ENCODE measurements at regions not wholly inside any gene's neighbourhood (a gene's known extent, or its start where the extent isn't known, plus 50 kb on each side); places are given as distances from the start of the nearest gene placed in this dataset.

GRCh38 chr3:144270100-144270499 is 298.5 kb downstream of the DIPK2A start:
- no peak for DNase-seq
- intact Hi-C loops (cut with DNase I) = no loop called here
- ATAC-seq = no peak

GRCh38 chr3:144272680-144273079 is 301.1 kb downstream of the DIPK2A start:
- ATAC-seq (no peak), DNase-seq (no peak)
- intact Hi-C loops (cut with DNase I) = no loop called here

DNA sequence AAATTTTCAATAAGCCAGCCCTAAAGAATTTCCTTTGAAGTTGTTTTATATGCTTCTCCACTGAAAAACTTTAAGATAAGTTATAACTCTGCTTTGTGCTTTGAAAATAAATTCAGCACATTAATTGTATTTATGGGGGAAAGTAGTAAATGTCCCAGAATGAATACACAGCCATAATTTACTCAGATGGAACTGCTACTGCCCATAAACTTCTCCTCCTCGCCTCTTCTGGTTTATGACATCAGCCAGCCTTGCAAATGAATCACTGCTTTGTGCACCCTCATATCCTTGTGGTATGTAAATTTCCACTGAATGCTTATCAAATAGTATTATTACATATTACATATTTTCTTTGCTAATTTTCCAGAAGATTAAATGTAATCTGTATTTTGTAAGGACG is 302.0 kb downstream of the DIPK2A start:
- intact Hi-C loops (cut with DNase I) = no loop called here
- no peak for ATAC-seq

DNA sequence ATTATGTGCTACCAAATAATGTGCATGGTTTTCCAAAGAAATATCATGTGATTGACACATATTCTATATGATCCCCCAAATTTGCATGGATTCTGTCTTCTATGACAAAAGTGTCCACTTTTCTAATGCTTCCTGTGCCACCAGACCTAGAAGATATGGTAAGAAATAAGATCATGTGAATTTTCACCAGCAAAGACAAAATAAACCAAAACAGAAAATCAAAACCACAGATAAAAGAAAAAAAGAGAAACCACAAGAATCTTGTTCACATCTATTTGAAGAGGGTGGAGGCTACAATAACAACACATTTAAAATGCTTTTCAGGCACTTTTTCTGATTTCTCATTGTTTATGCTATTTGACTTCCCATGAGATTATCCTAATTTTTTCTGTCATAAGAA is 303.4 kb downstream of the DIPK2A start:
- intact Hi-C loops (cut with DNase I) = no loop called here
- no peak for ATAC-seq

More for the DNA sequence above, 302.0 kb downstream of the DIPK2A start:
- no peak for DNase-seq

DNA sequence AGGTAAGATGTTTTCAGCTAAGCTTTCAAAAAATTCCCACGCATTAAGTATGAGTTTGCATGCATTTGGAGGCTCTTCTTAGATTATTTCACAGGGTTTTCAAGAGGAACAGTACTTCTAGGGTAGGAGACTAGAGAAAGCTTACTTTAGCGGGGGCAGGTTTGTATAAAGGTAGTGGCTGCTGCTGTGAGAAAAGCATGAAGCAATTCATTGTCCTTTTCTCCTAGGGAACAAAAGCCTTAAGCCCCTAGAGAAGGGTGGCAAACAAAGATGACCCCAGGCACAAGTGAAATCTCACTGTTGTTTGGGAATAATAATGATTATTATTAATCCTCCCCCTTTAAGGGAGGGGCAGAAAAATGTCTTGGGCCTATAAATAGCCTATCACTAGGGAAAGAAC is 310.7 kb downstream of the DIPK2A start:
- intact Hi-C loops (cut with DNase I) = no loop called here
- ATAC-seq = no peak
- no peak for DNase-seq

More for the DNA sequence above, 303.4 kb downstream of the DIPK2A start:
- no peak for DNase-seq

DNA sequence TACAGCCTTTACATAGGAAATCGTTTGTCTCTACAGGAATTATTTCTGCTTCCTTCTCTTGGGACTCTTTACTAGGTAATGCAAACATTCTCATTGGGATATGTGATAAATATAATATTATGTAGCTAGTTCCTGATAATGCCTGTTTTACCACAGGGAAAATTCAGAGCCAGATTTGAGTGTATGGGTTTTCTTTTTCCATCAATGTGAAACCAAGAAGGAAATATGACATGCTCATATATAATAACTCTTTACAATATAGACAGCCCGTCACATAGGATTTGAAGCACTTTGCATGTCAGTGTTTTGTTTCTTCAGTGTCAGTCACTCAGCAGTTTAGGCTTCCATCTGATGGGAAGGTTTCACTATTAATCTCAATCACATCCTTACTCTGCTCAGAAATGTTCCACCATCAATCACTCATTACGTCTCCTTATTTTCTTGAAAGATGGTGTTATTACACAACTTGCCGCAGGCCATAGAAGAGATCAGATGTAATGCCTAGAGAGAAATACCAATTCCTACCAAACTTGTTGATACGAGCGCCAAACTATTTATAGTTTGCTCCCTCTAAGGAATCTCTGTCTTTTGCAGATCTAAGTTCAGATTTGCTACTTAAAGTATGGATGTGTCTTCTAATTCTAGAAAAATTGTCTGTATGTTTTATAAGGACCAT is 314.8 kb downstream of the DIPK2A start:
- ATAC-seq (no peak), DNase-seq (no peak)
- intact Hi-C loops (cut with DNase I) = no loop called here

GRCh38 chr3:144287001-144287400 is 315.4 kb downstream of the DIPK2A start:
- intact Hi-C loops (cut with DNase I) = no loop called here
- DNase-seq (no peak), ATAC-seq (no peak)

DNA sequence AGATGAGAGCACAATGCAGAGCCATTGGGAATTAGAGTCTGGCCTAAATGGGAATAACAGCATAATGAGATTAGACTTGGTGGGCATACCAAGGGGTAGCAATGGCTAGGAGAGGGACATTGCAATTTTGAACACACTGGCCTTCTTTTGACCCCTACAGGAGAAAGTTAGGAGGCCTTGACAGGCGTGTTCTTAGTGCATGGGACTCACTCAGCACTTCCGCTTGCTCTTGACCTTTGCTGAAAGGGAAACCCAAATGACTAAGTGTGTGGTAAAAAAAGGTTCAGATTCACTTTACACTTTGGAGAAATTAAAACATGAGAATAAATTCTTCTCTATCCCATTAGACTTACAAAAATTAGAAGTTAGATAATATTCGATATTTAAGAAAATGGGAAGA is 317.4 kb downstream of the DIPK2A start:
- intact Hi-C loops (cut with DNase I) = no loop called here
- DNase-seq = no peak
- ATAC-seq = no peak

DNA sequence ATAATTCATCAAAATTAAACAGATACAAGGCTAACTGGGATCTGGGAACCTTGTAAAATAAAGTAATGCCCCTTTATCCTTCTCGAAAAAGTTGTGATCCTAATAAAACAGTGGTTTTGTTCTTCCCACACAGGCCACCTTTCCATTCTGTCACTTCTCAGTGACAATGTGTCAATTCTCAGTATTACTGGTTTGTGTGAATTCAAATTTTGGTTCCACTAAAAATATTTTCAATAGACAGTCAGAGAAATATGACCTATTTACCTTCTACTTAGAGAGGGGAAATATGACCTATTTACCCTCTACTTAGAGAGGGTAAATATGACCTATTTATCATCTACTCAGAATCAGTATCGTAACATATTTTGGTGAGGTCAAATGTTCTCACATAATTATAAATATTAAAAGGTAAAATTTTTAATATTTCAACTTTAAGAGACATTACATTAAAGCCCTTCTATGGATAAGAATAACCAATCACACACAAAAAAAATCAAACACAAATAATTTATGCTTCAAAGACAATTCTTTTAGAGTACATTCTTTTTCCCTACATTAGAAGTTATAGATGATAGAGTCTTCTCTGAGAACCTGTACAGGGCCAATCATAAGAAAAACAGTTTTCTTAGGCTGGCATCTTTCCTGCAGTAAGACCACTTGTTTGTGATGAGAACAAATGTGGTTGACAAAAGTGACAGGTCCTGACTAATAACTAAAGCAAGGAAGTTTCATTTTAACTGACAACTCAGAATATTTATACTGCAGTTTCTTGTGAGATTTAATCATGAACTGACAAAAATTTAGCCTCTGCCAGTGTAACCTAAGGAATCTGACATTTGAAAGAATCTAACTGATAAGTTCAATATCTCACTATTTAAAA is 323.3 kb downstream of the DIPK2A start:
- ATAC-seq (no peak), DNase-seq (no peak)
- intact Hi-C loops (cut with DNase I) = no loop called here

- no peak for ATAC-seq
- intact Hi-C loops (cut with DNase I) = no loop called here
These were observed 324.0 kb downstream of the DIPK2A start for GRCh38 chr3:144295613-144296012.

DNA sequence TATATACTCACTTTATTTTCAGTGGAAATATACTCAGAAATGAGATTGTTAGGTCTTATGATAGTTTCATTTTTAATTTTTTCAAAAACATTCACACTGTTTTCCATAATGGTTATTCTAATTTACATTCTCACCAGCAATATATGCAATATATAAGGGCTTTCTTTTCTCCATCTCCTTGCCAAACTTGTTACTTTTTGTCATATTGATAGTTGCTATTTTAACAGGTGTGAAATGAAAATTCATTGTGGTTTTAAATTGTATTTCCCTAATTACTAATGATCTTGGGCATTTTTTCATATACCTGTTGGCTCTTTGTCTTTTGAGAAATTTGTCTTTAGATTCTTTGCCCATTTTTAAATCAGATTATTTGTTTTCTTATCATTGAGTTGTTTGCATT is 325.2 kb downstream of the DIPK2A start:
- no peak for ATAC-seq
- no peak for DNase-seq
- intact Hi-C loops (cut with DNase I) = no loop called here

More at GRCh38 chr3:144295613-144296012, 324.0 kb downstream of the DIPK2A start:
- DNase-seq = no peak

DNA sequence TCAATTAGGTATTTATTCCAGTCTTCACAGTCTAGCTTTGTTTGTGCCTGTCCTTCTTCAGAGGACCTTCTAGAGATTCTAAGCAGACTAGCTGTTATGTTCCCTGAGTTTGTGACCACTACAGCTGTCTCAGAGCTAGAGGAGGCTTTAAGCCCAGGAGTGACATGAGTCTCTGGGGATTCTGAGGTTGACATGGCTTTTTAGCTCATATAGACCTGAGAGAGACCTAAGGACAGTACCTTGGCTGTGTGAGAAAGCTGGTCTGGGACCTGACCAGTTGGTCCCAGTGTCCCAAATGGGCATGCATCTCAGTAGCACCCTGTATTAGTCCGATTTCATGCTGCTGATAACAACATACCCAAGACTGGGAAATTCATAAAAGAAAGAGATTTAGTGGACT is 330.2 kb downstream of the DIPK2A start:
- DNase-seq = no peak
- ATAC-seq = no peak
- intact Hi-C loops (cut with DNase I) = no loop called here

GRCh38 chr3:144307951-144308350 is 336.3 kb downstream of the DIPK2A start:
- intact Hi-C loops (cut with DNase I) = no loop called here
- DNase-seq (no peak), ATAC-seq (no peak)

DNA sequence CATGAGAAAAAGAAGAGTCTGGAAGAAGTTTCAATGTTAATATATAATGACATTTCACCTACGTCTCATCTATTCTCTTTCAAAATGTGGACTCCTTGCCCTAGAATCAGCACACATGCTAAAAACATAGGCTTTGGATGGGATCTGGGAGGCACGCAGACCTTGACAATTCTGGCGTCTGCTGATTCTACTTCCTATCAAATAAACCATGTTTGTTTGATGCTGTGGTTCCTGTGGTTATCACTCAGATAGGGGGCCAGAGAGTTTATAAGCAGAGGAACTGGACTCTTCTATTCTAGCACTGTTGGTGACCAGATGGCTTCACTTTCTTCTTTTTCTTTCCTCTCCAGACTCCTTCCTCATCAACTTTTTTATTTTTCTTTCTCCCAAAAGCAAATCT is 336.8 kb downstream of the DIPK2A start:
- ATAC-seq (no peak), DNase-seq (no peak)
- intact Hi-C loops (cut with DNase I) = no loop called here

DNA sequence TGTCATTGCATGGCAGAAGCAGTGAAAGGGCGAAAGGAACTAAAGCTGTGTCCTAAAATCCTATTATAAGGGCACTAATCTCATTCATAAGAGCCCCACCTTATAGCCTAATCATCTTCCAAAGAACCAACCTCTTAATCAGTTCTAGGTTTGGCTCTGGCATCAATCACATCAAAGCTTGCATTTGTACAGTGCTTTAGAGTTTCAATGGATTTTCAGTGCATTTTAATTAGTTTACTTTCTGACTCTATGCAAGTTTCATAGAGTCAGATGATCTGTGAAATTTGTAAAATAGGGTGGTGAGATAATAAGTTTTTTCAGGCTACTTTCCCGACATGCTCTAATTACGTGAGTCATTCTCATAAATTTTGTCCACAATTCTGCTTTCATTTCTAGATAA is 341.1 kb downstream of the DIPK2A start:
- intact Hi-C loops (cut with DNase I) = no loop called here

DNA sequence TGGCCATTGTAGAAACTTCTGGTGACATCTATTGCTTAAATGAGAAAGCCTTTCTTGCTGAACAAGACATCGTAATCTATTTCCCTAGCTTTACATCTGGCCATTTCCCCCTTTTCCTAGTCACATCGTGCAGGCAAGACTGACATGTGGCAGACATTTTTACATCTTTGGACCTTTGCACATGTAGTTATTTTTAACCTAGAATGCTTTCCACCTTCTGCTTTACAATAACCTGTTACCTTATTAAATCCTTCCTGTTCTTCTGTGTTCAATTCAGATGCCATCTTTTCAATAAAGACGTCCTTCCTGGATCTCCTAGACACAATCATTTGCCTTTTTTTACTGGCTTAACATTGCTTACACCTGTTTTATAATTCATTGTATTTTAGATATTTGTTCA is 343.3 kb downstream of the DIPK2A start:
- intact Hi-C loops (cut with DNase I) = no loop called here
- DNase-seq = no peak
- no peak for ATAC-seq

More for the DNA sequence above, 341.1 kb downstream of the DIPK2A start:
- ATAC-seq = no peak
- DNase-seq = no peak

GRCh38 chr3:144317961-144318360 is 346.3 kb downstream of the DIPK2A start:
- DNase-seq (no peak), ATAC-seq (no peak)
- intact Hi-C loops (cut with DNase I) = no loop called here

- DNase-seq (no peak), ATAC-seq (no peak)
- intact Hi-C loops (cut with DNase I) = no loop called here
These were observed 352.5 kb downstream of the DIPK2A start for GRCh38 chr3:144324076-144324475.

GRCh38 chr3:144332868-144333267 is 361.2 kb downstream of the DIPK2A start:
- ATAC-seq = no peak
- no peak for DNase-seq
- intact Hi-C loops (cut with DNase I) = no loop called here

DNA sequence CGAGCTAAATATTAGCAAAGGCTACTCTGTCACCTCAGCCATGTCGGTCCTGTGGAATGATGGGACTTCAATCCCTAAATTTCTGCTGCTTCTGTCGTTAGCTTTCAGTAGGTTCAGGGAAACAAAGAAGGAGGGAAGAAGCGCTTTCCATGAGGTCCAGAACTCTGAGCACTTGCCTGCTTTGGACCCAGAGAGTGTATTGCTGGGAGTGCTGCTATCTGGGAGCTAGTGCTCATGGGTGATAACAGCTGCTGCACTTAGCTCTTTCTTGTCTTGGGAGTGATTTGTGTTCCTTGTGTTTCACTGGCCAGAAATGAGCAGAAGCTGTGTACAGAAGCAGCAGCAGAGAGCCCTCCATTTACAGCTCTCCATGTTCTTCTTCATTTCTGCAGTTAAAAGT is 369.8 kb downstream of the DIPK2A start:
- ATAC-seq (peak; percentile 30 to 34), DNase-seq (no peak)
- intact Hi-C loops (cut with DNase I) = no loop called here

- intact Hi-C loops (cut with DNase I) = no loop called here
- no peak for ATAC-seq
- DNase-seq = no peak
These were observed 371.7 kb downstream of the DIPK2A start for GRCh38 chr3:144343343-144343742.

All from left cardiac atrium (tissue), 4 donors.